HEK293 (cell line): ENCODE measurements at regions not wholly inside any gene's neighbourhood (a gene's known extent, or its start where the extent isn't known, plus 50 kb on each side); places are given as distances from the start of the nearest gene placed in this dataset.

Experiments
- HOXA7 ChIP-seq: sonication (generic); formaldehyde crosslinking; IDR thresholded peaks from 2 replicates; pipeline ENCODE4 v1.8.1; 2022; ENCODE audit warnings: missing genetic modification reagents, borderline replicate concordance
- IKZF3 ChIP-seq: fragments of 450-650 bp; IDR thresholded peaks from 2 replicates; pipeline ENCODE4 v1.5.0; 2018; ENCODE audit warnings: missing biosample characterization, mild to moderate bottlenecking, missing genetic modification characterization, moderate library complexity
- KLF1 ChIP-seq: fragments of 450-650 bp; formaldehyde crosslinking; IDR thresholded peaks from 2 replicates; pipeline ENCODE4 v1.5.1; 2016; ENCODE audit warnings: missing biosample characterization, missing genetic modification characterization
- KLF17 ChIP-seq: fragments of 450-650 bp; formaldehyde crosslinking; IDR thresholded peaks from 2 replicates; pipeline ENCODE4 v1.5.1; 2016; ENCODE audit warnings: missing biosample characterization, missing genetic modification characterization
- KLF7 ChIP-seq: fragments of 450-650 bp; formaldehyde crosslinking; IDR thresholded peaks from 2 replicates; pipeline ENCODE4 v1.5.1; 2016; ENCODE audit warnings: missing biosample characterization, missing genetic modification characterization, borderline replicate concordance
- PRDM1 ChIP-seq: fragments of 450-650 bp; formaldehyde crosslinking; IDR thresholded peaks from 2 replicates; pipeline ENCODE4; 2016; ENCODE audit warnings: missing biosample characterization, missing genetic modification characterization
- PRDM4 ChIP-seq: fragments of 450-650 bp; formaldehyde crosslinking; IDR thresholded peaks from 2 replicates; pipeline ENCODE4 v1.5.1; 2017; ENCODE audit warnings: missing biosample characterization, missing genetic modification characterization
- SCRT2 ChIP-seq: fragments of 450-650 bp; formaldehyde crosslinking; IDR thresholded peaks from 2 replicates; pipeline ENCODE4 v1.5.1; 2016; ENCODE audit warnings: missing biosample characterization, missing genetic modification characterization
- ZBTB11 ChIP-seq: fragments of 450-650 bp; formaldehyde crosslinking; conservative IDR thresholded peaks from 2 replicates; pipeline ENCODE4 v1.5.1; 2016; ENCODE audit warnings: low read depth, missing biosample characterization, missing genetic modification characterization
- ZBTB49 ChIP-seq: fragments of 450-650 bp; formaldehyde crosslinking; IDR thresholded peaks from 2 replicates; pipeline ENCODE4 v1.5.1; 2016; ENCODE audit warnings: missing biosample characterization, missing genetic modification characterization, low read depth
- ZNF16 ChIP-seq: fragments of 450-650 bp; formaldehyde crosslinking; IDR thresholded peaks from 2 replicates; pipeline ENCODE4 v1.5.1; 2016; ENCODE audit warnings: low read depth, missing biosample characterization, missing genetic modification characterization
- ZNF174 ChIP-seq: fragments of 450-650 bp; formaldehyde crosslinking; IDR thresholded peaks from 2 replicates; pipeline ENCODE4 v1.5.0; 2017; ENCODE audit warnings: missing biosample characterization, mild to moderate bottlenecking, missing genetic modification characterization
- ZNF335 ChIP-seq: fragments of 450-650 bp; formaldehyde crosslinking; conservative IDR thresholded peaks from 2 replicates; pipeline ENCODE4 v1.5.1; 2016; ENCODE audit warnings: missing biosample characterization, missing genetic modification characterization
- ZNF366 ChIP-seq: fragments of 450-650 bp; formaldehyde crosslinking; conservative IDR thresholded peaks from 2 replicates; pipeline ENCODE4 v1.5.1; 2016; ENCODE audit warnings: missing biosample characterization, missing genetic modification characterization
- ZNF555 ChIP-seq: fragments of 450-650 bp; formaldehyde crosslinking; conservative IDR thresholded peaks from 2 replicates; pipeline ENCODE4 v1.5.1; 2017; ENCODE audit warnings: missing biosample characterization, mild to moderate bottlenecking, missing genetic modification characterization, inconsistent platforms
- ZNF596 ChIP-seq: fragments of 450-650 bp; IDR thresholded peaks from 2 replicates; pipeline ENCODE4 v1.5.0; 2018; ENCODE audit warnings: missing biosample characterization, mild to moderate bottlenecking, missing genetic modification characterization, moderate library complexity
- ZNF600 ChIP-seq: fragments of 450-650 bp; formaldehyde crosslinking; IDR thresholded peaks from 2 replicates; pipeline ENCODE4 v1.5.1; 2016; ENCODE audit warnings: missing biosample characterization, missing genetic modification characterization
- ZNF654 ChIP-seq: fragments of 450-650 bp; formaldehyde crosslinking; IDR thresholded peaks from 2 replicates; pipeline ENCODE4 v1.5.1; 2016; ENCODE audit warnings: low read depth, missing biosample characterization, missing genetic modification characterization
- TF ChIP-seq, protein P1 (sequence below): fragments of 450-650 bp; formaldehyde crosslinking; IDR thresholded peaks from 2 replicates; pipeline ENCODE4 v1.5.1; 2016; ENCODE audit warnings: missing biosample characterization, missing genetic modification characterization
- TF ChIP-seq, protein P2 (sequence below): fragments of 450-650 bp; formaldehyde crosslinking; IDR thresholded peaks from 2 replicates; pipeline ENCODE4 v1.5.1; 2017; ENCODE audit warnings: missing biosample characterization, missing genetic modification characterization
- TF ChIP-seq, protein P3 (sequence below): fragments of 450-650 bp; formaldehyde crosslinking; IDR thresholded peaks from 2 replicates; pipeline ENCODE4 v1.5.1; 2016; ENCODE audit warnings: missing biosample characterization, missing genetic modification characterization

- TF ChIP-seq, protein P1, sequence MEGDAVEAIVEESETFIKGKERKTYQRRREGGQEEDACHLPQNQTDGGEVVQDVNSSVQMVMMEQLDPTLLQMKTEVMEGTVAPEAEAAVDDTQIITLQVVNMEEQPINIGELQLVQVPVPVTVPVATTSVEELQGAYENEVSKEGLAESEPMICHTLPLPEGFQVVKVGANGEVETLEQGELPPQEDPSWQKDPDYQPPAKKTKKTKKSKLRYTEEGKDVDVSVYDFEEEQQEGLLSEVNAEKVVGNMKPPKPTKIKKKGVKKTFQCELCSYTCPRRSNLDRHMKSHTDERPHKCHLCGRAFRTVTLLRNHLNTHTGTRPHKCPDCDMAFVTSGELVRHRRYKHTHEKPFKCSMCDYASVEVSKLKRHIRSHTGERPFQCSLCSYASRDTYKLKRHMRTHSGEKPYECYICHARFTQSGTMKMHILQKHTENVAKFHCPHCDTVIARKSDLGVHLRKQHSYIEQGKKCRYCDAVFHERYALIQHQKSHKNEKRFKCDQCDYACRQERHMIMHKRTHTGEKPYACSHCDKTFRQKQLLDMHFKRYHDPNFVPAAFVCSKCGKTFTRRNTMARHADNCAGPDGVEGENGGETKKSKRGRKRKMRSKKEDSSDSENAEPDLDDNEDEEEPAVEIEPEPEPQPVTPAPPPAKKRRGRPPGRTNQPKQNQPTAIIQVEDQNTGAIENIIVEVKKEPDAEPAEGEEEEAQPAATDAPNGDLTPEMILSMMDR (tag by site-specific recombination), result peak; percentile 64
- no peak for TF ChIP-seq ZBTB11 (tag by site-specific recombination)
- TF ChIP-seq ZNF16 (tag by site-specific recombination), result no peak
- no peak for TF ChIP-seq ZNF174 (tag by site-specific recombination)
- TF ChIP-seq, protein P2, sequence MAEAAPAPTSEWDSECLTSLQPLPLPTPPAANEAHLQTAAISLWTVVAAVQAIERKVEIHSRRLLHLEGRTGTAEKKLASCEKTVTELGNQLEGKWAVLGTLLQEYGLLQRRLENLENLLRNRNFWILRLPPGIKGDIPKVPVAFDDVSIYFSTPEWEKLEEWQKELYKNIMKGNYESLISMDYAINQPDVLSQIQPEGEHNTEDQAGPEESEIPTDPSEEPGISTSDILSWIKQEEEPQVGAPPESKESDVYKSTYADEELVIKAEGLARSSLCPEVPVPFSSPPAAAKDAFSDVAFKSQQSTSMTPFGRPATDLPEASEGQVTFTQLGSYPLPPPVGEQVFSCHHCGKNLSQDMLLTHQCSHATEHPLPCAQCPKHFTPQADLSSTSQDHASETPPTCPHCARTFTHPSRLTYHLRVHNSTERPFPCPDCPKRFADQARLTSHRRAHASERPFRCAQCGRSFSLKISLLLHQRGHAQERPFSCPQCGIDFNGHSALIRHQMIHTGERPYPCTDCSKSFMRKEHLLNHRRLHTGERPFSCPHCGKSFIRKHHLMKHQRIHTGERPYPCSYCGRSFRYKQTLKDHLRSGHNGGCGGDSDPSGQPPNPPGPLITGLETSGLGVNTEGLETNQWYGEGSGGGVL (tag by site-specific recombination), result peak; percentile 86
- 0 out of 2 replicates have a peak, but pooled peaks have one; percentile 9 for TF ChIP-seq PRDM4 (tag by site-specific recombination)
- 0 out of 2 replicates have a peak, but pooled peaks have one; percentile 44 for TF ChIP-seq IKZF3 (tag by site-specific recombination)
- no peak for TF ChIP-seq SCRT2
- TF ChIP-seq ZBTB49 (tag by site-specific recombination), result no peak
- peak; percentile 85 for TF ChIP-seq ZNF366 (tag by site-specific recombination)
- peak; percentile 49; the same call in 1 of the 2 replicates for TF ChIP-seq ZNF600 (tag by site-specific recombination)
- peak; percentile 91 for TF ChIP-seq ZNF654
- peak; percentile 100 for TF ChIP-seq ZNF596
- no peak for TF ChIP-seq KLF17 (tag by site-specific recombination)
- TF ChIP-seq KLF7 (tag by site-specific recombination), result no peak
- TF ChIP-seq ZNF335 (tag by site-specific recombination), result peak; percentile 1; the same call in 1 of the 2 replicates
- TF ChIP-seq, protein P3, sequence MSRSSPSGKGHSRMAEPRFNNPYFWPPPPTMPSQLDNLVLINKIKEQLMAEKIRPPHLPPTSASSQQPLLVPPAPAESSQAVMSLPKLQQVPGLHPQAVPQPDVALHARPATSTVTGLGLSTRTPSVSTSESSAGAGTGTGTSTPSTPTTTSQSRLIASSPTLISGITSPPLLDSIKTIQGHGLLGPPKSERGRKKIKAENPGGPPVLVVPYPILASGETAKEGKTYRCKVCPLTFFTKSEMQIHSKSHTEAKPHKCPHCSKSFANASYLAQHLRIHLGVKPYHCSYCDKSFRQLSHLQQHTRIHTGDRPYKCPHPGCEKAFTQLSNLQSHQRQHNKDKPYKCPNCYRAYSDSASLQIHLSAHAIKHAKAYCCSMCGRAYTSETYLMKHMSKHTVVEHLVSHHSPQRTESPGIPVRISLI (tag by site-specific recombination), result peak; percentile 36; the same call in 1 of the 2 replicates
- TF ChIP-seq PRDM1 (tag by site-specific recombination), result peak; percentile 89
- TF ChIP-seq KLF1 (tag by site-specific recombination), result no peak
- TF ChIP-seq ZNF555 (tag by site-specific recombination), result no peak
- no peak for TF ChIP-seq HOXA7 (CRISPR knock-in tag)
Measured at GRCh38 chr12:46124848-46125619, 134.7 kb upstream of the SCAF11 start (continued).
